IPS-15b (cell line): ENCODE measurements at regions not wholly inside any gene's neighbourhood (a gene's known extent, or its start where the extent isn't known, plus 50 kb on each side); places are given as distances from the start of the nearest gene placed in this dataset.

Source experiments
- H3K27me3 ChIP-seq: one replicate; pipeline ENCODE4 v1.6.1; 2013; ENCODE audit warnings: low read length; ENCODE audit not compliant: control insufficient read depth, insufficient read depth
- H3K36me3 ChIP-seq: one replicate; pipeline ENCODE4 v1.6.1; 2013; ENCODE audit warnings: low read length; ENCODE audit not compliant: control insufficient read depth, insufficient read depth
- H3K4me1 ChIP-seq: one replicate; pipeline ENCODE4 v1.6.1; 2013; ENCODE audit warnings: mild to moderate bottlenecking, low read length; ENCODE audit not compliant: control insufficient read depth, insufficient read depth
- H3K4me3 ChIP-seq: one replicate; pipeline ENCODE4 v1.5.1; 2013; ENCODE audit warnings: low read depth, low read length
- H3K9ac ChIP-seq: one replicate; pipeline ENCODE4 v1.6.1; 2013; ENCODE audit warnings: low read depth, mild to moderate bottlenecking, low read length
- H3K9me3 ChIP-seq: one replicate; pipeline ENCODE4 v1.6.1; 2013; ENCODE audit warnings: mild to moderate bottlenecking, low read length; ENCODE audit not compliant: control insufficient read depth, insufficient read depth

DNA sequence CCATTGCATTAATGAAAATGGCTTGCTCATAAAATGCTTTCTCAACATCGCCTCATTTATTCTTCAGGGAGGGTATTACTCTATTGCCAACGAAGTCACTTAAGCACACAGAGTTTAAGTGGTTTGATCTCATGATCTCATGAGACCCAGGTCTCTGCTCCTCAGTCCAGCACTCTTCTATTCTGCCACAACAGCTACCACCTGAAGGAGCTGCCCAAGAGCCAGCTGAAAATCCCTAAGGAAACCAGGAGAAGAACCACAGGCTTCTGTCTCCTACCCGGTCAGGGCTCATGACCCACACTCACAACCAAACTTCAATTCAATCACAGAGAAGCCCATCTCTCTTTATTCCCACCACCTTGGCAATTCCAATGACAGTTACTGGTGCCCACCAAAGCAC lies 85.5 kb upstream of the GPM6B start:
- no peaks in the 10 kb centered on the region for H3K36me3 ChIP-seq

DNA sequence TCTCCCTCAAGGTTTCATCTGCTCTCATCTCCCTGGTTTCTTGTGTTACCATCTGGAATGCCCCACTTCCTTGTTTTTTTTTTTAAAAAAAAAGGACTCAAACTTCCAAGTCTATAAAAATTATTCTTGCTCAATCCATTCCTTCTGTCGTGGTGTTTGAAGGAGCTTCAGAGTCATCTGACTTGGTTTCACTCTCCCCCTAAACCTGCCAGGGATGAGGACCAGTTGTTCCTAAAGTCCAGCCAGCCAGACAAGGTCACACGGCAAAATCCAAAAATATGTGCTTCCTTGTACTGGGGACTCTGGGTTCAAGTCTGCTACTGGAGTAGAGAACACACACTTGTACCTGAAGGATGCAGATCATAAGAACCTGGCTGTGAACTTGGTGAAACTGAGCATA lies 84.5 kb upstream of the GPM6B start:
- Histone ChIP-seq H3K9ac (no peak overlapping the region), H3K9me3 (no peaks in the 10 kb centered on the region), H3K27me3 (no peaks in the 10 kb centered on the region), H3K4me3 (no peak overlapping the region), H3K36me3 (no peaks in the 10 kb centered on the region), H3K4me1 (peaks cover 12% of the 10 kb centered on the region)

More for the DNA sequence above, 85.5 kb upstream of the GPM6B start:
- no peaks in the 10 kb centered on the region for H3K27me3 ChIP-seq
- H3K9me3 ChIP-seq: no peaks in the 10 kb centered on the region
- H3K4me1 ChIP-seq: peaks cover 19% of the 10 kb centered on the region
- H3K4me3 ChIP-seq: no peak overlapping the region
- no peak overlapping the region for H3K9ac ChIP-seq

DNA sequence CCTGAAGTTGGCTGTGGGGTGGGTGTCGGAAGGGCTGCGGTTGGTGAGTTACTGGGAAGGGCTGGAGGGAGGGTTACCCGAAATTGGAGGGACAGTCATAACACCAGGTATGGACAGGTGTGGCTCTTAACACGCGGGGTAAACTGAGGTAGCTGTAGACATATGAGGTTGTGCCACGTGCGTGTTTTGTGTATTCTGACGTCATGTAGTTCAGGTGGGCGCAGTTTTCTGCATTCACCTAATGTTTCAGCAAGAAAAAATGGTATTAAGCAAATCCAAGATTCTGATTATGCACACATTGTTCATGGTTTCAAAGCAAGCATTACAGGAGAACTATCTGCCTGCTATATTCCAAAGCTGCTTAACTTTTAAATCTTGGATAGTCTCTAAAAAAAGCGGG lies 83.5 kb upstream of the GPM6B start:
- Histone ChIP-seq H3K4me1 (peaks cover 3% of the 10 kb centered on the region), H3K27me3 (no peaks in the 10 kb centered on the region), H3K9me3 (no peaks in the 10 kb centered on the region), H3K9ac (no peak overlapping the region), H3K4me3 (no peak overlapping the region), H3K36me3 (no peaks in the 10 kb centered on the region)

DNA sequence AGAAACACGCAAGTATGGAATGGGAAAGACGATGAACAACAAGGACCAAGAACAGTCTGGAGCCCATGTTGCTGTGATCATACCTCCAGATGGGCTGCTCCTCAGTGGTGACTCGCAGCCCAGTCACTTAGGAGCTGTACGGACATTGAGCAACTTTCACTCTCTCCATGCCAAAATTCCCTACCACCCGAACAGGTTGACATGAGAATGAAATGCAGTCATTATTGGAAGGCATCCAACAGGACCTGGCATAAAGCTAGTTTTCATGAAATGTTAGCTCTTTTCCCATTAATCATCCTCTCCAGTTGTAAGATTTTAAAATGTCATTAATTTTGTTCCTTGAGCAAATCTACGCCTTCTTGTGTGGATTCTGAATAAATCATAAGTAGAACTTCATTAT lies 82.7 kb upstream of the GPM6B start:
- Histone ChIP-seq H3K36me3 (no peaks in the 10 kb centered on the region), H3K9me3 (no peaks in the 10 kb centered on the region), H3K9ac (no peak overlapping the region), H3K4me1 (peaks cover 3% of the 10 kb centered on the region), H3K4me3 (no peak overlapping the region), H3K27me3 (no peaks in the 10 kb centered on the region)

DNA sequence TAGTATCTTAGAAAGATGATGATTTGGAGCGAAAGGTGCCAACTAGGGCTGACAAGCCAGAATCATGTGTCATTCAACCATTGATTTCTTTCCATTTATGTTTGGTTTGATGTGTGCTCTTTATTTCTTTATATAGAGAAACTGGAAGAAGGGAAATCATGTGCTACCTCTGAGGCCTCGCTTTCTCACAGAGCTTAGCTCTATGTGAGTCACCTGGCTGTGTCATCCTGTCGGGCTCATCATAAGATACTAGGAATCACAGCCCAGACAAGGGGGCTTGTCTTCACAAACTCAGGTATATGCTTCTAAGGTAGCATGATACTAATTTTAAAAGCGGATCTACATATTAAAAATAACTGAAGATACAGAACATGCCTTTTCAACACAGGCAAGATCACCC lies 81.7 kb upstream of the GPM6B start:
- Histone ChIP-seq H3K36me3 (no peaks in the 10 kb centered on the region), H3K9ac (no peak overlapping the region), H3K27me3 (no peaks in the 10 kb centered on the region), H3K9me3 (no peaks in the 10 kb centered on the region), H3K4me3 (no peak overlapping the region), H3K4me1 (peaks cover 6% of the 10 kb centered on the region)

DNA sequence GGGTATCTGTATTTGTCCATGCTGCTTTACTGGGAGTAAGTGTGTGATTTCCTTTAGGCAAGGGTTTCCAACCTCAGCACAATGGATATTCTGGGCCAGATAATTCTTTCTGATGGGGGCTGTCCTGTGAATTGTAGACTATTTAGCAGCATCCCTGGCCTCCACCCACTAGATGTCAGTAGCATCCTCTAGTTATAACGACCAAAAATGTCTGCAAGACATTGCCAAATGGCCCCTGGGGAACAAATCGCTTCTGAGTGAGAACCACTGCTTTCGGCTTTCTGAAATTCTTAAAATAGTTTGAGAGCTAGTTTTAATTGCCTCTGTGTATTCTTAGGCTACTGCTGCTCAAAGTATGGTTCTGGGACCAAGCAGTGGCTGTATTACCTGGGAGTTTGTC lies 81.2 kb upstream of the GPM6B start:
- peaks cover 7% of the 10 kb centered on the region for H3K4me1 ChIP-seq
- no peaks in the 10 kb centered on the region for H3K27me3 ChIP-seq
- H3K9me3 ChIP-seq: no peaks in the 10 kb centered on the region
- H3K36me3 ChIP-seq: no peaks in the 10 kb centered on the region
- H3K4me3 ChIP-seq: no peak overlapping the region
- no peak overlapping the region for H3K9ac ChIP-seq

DNA sequence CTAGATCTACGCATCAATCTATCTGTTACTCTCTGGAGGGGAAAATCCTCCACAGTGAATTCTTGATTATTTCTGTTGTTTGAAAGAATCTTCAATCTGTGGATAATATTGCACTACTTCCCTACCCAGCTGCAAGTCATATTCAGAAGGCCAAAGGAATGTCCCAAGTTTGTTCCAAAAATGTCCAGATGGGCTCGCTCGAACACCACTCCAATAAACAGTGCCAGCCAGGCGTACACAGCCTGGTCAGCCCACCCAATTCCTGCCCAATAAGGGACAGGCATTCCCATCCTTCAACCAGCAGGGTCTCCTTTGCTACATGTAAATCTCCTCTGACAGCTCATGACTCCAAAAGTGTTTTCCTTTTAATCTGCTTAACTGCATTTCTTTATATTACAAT lies 80.7 kb upstream of the GPM6B start:
- Histone ChIP-seq H3K9ac (no peak overlapping the region), H3K4me3 (no peak overlapping the region), H3K27me3 (no peaks in the 10 kb centered on the region), H3K9me3 (no peaks in the 10 kb centered on the region), H3K4me1 (peaks cover 10% of the 10 kb centered on the region), H3K36me3 (no peaks in the 10 kb centered on the region)

DNA sequence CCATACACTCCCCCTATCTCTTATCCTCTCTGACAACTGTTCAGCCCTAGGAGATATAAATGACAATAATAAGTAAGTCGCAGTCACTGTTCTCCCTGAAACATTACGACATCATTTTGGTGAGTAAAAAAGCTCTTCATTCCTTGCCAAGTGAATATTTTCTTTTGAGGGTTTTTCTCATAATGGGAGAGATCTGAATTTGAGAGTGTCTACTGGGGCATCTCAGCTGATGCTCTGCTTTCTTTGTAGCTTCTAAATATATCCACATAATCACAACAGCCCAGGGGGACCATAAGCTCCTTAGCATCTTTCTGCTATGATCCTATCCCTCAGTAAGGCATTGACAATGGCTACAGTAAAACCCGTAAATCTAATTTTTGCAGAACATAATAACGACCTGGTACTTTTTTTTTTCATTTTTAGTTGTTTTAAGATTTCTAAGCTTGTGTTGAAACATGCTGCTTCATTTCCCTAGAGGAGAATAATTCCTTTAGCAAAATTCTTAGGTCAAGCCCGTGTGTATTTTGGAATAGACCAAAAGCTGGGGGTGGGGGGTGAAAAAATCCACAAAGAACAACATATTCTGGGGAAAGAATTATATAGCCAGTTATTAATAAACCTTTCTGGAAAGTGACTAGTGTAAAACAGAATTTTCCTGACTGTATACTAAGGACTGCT lies 78.1 kb upstream of the GPM6B start:
- H3K4me3 ChIP-seq: no peak overlapping the region
- H3K36me3 ChIP-seq: no peaks in the 10 kb centered on the region
- H3K4me1 ChIP-seq: peaks cover 27% of the 10 kb centered on the region
- H3K9me3 ChIP-seq: no peaks in the 10 kb centered on the region
- no peaks in the 10 kb centered on the region for H3K27me3 ChIP-seq
- H3K9ac ChIP-seq: no peak overlapping the region

DNA sequence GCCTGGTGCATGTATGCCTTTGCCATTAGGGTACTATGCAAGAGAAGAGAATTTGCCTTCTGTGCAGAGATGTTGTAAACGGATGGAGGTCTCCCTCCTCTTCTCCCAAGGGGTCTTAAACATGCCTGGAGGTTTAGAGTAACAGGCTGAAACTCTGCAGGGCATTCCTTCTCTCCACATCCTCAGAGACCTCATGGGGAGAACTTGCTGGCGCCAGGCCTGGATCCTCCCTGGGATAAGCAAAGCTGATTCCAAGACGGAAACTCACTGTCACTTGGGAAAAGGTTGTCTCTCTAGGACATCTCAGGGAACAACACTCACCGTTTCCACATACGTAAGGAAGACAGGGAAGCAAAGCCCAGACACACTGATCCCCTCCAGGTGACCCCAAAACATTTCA lies 76.9 kb upstream of the GPM6B start:
- Histone ChIP-seq H3K9ac (no peak overlapping the region), H3K4me3 (no peak overlapping the region), H3K36me3 (no peaks in the 10 kb centered on the region), H3K4me1 (peaks cover 31% of the 10 kb centered on the region), H3K27me3 (no peaks in the 10 kb centered on the region), H3K9me3 (no peaks in the 10 kb centered on the region)

DNA sequence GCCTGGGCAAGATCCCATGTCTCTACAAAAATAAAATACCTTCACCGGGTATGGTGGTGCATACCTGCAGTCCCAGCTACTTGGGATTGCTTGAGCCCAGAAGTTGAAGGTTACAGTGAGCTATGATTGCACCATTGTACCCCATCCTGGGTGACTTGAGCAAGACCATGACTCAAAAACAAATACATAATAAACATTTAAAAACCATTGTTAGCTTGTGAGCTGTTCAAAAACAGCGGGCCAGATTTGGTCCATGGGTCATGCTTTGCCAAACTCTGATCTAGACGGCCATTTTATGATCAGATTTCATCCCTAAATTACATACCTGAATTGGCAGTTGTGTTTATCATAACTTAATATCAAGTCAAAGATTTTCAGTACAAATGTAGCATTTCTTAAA lies 76.0 kb upstream of the GPM6B start:
- Histone ChIP-seq H3K4me3 (no peak overlapping the region), H3K4me1 (peaks cover 35% of the 10 kb centered on the region), H3K27me3 (no peaks in the 10 kb centered on the region), H3K36me3 (no peaks in the 10 kb centered on the region), H3K9me3 (no peaks in the 10 kb centered on the region), H3K9ac (no peak overlapping the region)

DNA sequence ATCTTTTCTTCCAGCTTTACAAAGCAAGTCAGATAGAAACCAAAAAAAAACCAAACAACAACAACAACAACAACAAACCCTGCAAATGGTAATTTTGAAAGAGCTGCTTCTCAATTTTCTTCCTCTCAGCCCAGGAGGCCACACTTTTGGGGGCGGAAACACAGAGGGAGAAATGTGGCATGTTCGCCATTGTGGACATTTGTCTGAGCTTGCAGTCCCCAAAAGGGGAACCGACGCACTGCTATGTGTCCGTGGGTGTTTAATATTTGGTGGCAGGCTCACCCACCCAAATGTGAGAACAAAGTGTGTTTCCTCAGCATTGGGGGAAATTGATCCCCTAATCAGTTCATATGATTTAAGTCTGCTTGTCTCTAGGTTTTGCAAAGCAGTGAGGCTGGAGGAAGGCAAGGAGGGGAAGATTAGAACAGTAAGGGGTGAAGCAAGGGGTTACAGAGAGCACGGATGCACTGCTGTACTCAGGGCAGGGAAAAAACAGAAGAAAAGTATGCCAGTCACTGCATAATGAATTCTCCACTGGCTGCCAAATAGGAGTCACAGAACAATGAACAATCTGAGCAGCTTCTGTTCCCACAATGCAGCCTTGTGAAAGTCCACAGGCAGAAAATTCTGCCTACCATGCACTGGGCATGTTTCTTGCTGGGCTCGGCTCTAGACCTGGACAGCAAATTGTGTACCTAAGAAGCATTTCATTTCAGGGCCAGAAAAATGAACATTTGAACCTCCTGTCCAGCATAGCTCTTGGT lies 74.7 kb upstream of the GPM6B start:
- Histone ChIP-seq H3K9me3 (no peaks in the 10 kb centered on the region), H3K27me3 (no peaks in the 10 kb centered on the region), H3K4me3 (no peak overlapping the region), H3K36me3 (no peaks in the 10 kb centered on the region), H3K4me1 (peaks cover 37% of the 10 kb centered on the region), H3K9ac (peak overlapping the region; percentile 50)

DNA sequence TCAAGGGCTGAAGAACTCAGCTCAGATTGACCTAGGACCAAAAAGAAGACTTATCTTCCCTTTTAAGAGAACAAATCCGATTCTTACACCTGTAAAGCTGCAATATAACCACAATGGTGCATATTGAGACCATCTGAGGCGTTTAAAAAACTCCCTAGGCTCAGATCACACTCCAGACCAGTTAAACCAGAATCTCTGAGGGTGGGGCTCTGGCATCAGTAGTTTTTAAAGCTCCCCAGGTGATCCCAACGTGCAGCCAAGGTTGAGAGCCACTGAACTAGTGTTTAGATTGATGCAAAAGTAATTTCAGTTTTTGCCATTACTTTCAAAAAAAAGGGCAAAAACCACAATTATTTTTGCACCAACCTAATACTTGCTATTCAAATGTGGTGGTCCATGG lies 73.9 kb upstream of the GPM6B start:
- Histone ChIP-seq H3K4me1 (peaks cover 37% of the 10 kb centered on the region), H3K27me3 (no peaks in the 10 kb centered on the region), H3K9me3 (no peaks in the 10 kb centered on the region), H3K9ac (no peak overlapping the region), H3K36me3 (no peaks in the 10 kb centered on the region), H3K4me3 (no peak overlapping the region)
